ENCODE measurements at regions not wholly inside any gene's neighbourhood (a gene's known extent, or its start where the extent isn't known, plus 50 kb on each side); places are given as distances from the start of the nearest gene placed in this dataset.
A peak's percentile ranks its signal among the peaks of the same experiment; 100 is the strongest.
"Not testable (repeated sequence)": the region's sequence is repeated elsewhere in the genome, so short reads cannot be mapped to it uniquely, and the experiment has no call there.

- no peak for DNase-seq (ENCODE audit: low read depth)
These were observed 118.7 kb upstream of the SLCO6A1 start for GRCh38 chr5:102617191-102618187.

DNA sequence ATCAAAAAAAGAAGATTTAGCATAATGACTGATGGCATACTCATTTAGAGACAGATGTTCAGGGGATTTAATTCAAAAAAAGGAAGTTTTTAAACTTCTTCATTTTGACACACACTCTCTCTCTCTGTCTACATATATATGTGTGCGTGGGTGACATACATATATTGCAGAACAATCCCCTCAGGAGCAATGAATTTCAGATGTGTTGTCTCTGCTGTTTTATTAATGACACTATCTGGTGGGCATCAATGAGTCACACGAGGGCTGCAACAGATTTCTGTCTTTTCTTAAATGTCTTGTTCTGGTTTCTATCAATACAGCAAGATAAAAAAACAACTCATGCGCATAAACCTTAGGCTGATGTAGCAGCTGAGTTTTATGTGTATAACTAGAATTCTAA lies 123.5 kb upstream of the SLCO6A1 start:
- DNase-seq (ENCODE audit: low read depth), result no peak

GRCh38 chr5:102623329-102624065 lies 124.7 kb upstream of the SLCO6A1 start:
- DNase-seq (ENCODE audit: low read depth), result no peak

- no peak for DNase-seq (ENCODE audit: low read depth)
These were observed 125.6 kb upstream of the SLCO6A1 start for GRCh38 chr5:102624405-102624804.

DNA sequence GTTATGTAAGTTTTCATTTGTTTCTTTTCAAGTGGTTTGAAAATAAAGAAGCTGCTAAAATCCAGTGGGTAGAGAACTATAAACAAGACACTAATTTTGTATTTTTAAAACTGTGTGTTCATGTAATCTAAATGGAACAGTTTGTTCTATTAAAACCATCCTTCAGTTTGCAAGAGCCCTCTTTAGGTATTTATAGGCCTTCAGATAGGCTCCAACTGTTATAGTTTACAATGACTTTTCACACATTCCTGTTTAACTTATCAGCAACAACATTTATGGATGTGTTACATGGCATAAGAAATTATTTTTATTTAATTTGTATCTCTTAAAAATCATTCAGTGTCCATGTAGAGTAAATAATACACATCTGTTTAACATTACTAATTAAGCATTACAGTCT lies 126.7 kb upstream of the SLCO6A1 start:
- no peak for DNase-seq (ENCODE audit: low read depth)

DNA sequence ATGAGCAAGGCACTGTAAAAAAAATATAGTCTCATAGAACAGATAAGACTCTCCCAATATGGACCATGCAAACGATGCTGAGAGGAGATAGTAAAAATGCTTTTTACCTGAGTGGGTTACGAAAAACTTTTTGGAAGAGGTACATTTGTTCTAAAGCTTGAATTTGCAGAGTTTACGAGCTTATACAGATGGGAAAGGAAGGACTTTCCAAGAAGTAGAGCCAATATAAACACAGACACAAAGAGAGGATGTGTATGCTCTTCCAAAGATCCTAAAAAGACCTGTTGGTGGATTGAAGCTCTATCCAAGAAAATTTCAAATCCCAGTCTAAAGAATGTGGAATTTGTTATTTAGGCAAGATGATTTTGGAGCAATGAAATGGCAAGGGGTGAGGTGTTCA lies 127.1 kb upstream of the SLCO6A1 start:
- no peak for DNase-seq (ENCODE audit: low read depth)

GRCh38 chr5:102627315-102627714 lies 127.8 kb upstream of the PAM start:
- peak; percentile 60 for DNase-seq (ENCODE audit: low read depth)

- DNase-seq (ENCODE audit: low read depth), result peak; percentile 30
These were observed 126.5 kb upstream of the PAM start for GRCh38 chr5:102628441-102629175.

GRCh38 chr5:102629827-102630605 lies 125.1 kb upstream of the PAM start:
- no peak for DNase-seq (ENCODE audit: low read depth)

- not testable (repeated sequence) for DNase-seq (ENCODE audit: low read depth)
These were observed 119.7 kb upstream of the PAM start for GRCh38 chr5:102635399-102635798.

GRCh38 chr5:102638316-102638715 lies 116.8 kb upstream of the PAM start:
- no peak for DNase-seq (ENCODE audit: low read depth)

DNA sequence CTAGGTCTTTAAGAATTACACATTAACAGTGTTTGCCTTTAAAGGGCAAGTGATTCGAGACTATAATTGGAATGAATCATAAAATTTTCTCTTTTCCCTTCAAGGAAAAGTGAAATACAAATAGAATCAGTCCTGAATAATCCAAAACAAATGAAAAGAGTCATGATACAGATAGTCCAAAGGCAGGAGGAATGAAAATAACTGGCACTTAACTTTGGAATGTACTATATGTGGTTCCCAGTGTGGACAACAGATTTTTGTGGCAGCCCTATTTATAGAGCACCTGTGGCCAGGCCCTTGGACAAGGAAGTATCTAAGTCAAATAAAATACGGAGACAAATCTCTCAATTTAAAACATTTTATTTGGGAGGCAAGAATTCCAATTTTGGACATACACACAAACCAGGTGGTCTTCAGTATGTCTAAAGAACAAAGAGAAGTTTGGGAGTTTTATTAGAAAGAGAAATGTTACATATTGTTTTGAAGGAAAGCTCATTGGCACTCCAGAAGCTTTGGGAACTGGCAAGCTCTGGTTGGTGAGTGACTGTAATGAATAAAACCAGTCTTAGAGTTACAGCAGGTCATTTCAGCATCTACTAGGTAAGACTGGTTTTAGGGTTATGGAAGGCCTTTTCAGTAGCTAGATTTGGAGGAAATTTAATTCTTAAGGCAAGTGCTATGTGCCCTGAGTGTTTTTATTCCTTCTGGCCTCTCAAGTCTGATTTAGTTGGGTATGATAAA lies 116.0 kb upstream of the PAM start:
- DNase-seq (ENCODE audit: low read depth), result no peak

DNA sequence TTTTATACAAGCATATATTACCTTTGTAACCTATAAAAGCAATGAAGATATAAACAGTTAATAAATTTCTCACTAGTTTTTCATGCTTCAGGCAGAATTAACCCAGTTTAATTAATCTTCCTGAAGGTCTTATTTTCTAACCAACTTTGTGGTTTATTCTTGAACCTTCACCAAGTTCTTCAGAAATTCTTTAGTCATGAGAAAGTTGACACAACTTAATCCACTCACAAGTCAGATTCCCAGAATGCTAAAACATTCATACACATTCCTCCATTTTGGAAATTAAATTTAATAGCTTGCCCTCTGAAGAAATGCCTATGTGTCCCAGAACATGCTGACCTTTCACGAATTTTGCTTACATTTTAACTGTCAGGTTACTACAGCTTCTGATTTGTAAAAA lies 105.4 kb upstream of the PAM start:
- no peak for DNase-seq (ENCODE audit: low read depth)

DNA sequence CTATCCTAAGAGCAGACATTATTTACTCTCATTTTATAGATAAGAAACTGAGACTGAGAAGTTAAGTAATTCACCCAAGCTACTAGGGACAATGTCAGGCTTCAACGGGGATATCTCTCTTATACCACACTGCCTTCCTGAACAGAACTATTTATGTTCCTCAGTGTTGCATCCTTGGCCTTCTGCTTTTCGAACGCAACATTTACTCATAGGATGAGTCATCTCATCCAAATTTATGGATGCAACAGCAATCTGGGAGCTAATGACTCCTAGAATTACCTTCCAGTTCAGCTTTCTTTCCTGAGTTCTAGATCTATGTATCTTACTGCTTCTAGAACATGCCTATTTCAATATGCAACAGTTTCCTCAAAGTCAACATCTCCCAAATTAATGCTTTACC lies 103.6 kb upstream of the PAM start:
- DNase-seq (ENCODE audit: low read depth), result no peak

DNA sequence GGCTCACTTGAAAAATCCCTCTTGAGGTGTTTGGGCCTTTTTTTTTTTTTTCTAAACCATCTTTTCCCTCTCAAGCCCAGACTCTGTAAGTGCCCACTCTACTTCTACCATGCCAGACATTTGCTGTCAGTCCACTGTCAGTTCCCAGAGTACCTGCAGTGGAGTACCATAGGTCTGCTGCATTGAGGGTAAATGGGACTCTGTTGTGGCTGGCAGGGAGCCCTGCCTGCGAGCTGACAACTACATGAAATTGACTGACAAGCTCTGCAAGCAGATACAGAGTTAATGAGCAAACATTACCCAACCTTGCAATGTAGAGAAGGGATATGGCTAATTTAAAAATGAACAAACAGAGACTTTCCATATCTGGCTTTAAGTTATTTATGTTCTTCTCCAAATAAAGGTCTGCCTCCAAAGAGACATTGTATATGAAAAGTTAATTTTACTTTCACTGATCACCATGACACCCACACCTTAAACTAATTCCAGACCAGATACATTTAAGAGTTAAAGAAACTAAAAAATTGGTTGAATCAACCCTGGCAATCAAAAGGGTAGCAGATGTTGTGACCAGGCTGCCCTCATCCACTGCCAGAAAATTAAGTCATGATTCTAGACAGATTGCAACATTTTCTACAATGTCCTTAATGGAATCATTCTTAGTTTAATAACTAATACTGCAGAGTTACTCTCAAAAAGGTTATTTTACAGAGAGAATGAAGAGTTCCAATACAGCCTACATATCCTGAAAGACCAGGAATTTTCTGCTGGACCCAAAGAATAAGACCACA lies 100.4 kb upstream of the PAM start:
- no peak for DNase-seq (ENCODE audit: low read depth)

- DNase-seq (ENCODE audit: low read depth), result no peak
These were observed 96.0 kb upstream of the PAM start for GRCh38 chr5:102659151-102659550.

DNA sequence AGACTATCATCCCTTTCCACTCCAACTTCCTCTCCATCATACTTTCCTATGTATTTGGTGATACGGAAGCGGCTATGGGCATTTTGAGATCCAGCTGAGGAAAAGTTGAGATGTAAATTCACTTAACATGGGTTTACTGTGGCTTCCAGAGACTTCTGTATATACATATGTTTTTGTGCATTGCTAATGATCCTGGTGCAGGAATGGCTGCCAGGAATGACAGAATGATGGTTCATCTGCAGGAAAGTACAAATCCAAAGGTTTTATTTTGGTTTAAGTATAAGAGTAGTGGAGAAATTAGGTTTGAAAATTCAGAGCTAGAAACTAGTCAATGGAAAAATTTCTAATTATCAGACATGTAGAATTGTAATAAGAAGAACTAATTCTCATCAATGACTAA lies 95.0 kb upstream of the PAM start:
- no peak for DNase-seq (ENCODE audit: low read depth)

- DNase-seq (ENCODE audit: low read depth), result no peak
These were observed 91.2 kb upstream of the PAM start for GRCh38 chr5:102663749-102664530.

DNA sequence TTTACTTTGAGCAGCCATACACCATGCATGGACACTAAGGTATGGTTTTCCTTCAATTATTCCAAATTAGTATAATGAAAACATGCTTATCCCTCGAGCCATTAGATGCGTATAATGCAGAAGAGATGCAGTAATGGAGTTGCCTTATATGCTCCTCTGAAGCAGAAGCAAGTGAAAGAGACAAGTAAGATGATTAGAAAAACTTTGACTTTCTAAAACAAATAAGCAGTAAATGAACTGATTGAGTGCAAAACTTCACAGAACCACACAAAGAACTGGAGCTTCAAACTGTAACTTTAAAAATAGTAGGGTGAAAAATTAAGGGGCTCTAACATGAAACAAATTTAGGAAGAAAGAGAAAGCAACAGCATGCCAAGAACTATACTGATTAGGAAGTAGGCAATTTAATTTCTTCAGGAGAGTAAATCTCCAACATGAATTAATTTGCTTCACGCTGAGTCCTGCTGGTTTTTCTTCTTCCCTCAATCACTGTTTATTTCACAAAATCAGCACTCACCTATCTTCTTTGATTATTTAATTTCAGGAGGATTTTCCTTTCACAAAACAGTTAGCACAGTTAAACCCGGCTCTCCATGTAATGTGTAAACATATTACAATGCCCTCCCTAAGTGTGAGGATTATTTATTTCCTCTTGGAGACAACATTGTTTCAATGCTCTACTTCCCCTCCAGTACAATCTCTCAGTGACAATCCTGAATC lies 90.3 kb upstream of the PAM start:
- no peak for DNase-seq (ENCODE audit: low read depth)

All from HS-5 (cell line).